Natural killer cell (primary cell): ENCODE measurements at regions not wholly inside any gene's neighbourhood (a gene's known extent, or its start where the extent isn't known, plus 50 kb on each side); places are given as distances from the start of the nearest gene placed in this dataset.

Experiments
- ATAC-seq, 3 donors: fragments of 150-1000 bp in 2 of 3; fragments of 200-7000 bp in 1 of 3; cut with Tn5 transposase; 1 replicate in 1 of 3; 2 replicates in 2 of 3; pipeline ENCODE4 v1.10.0; 2021; ENCODE audit warnings: mild to moderate bottlenecking in 2 of 3, moderate library complexity in 2 of 3
- DNase-seq, 2 donors: peaks; one replicate each; pipeline versions ENCODE4 v3.0.0 to v3.0.0-alpha.2; 2013 to 2021; ENCODE audit warnings: mixed read lengths in 1 of 2
- H3K27ac ChIP-seq: one replicate; pipeline ENCODE4 v1.5.1; 2013; ENCODE audit warnings: mild to moderate bottlenecking, low read length
- H3K27me3 ChIP-seq: one replicate; pipeline ENCODE4 v1.6.1; 2013; ENCODE audit warnings: low read length; ENCODE audit not compliant: control insufficient read depth, insufficient read depth
- H3K36me3 ChIP-seq: one replicate; pipeline ENCODE4 v1.6.1; 2013; ENCODE audit warnings: low read length; ENCODE audit not compliant: control insufficient read depth, insufficient read depth
- H3K4me1 ChIP-seq: one replicate; pipeline ENCODE4 v1.6.1; 2013; ENCODE audit warnings: low read length; ENCODE audit not compliant: control insufficient read depth, insufficient read depth
- H3K4me3 ChIP-seq: one replicate; pipeline ENCODE4 v1.5.1; 2013; ENCODE audit warnings: low read length
- H3K9me3 ChIP-seq: one replicate; pipeline ENCODE4 v1.6.1; 2013; ENCODE audit warnings: low read length; ENCODE audit not compliant: control insufficient read depth, insufficient read depth
- H3K27ac Mint-ChIP-seq, 2 donors: one replicate each; pipeline ENCODE4 v1.8.0; 2022; ENCODE audit warnings: mild to moderate bottlenecking in 2 of 2, mixed read lengths in 2 of 2, moderate library complexity in 1 of 2
- H3K27me3 Mint-ChIP-seq, 2 donors: one replicate each; pipeline ENCODE4 v1.8.0; 2022; ENCODE audit warnings: low read depth in 2 of 2, mixed read lengths in 2 of 2
- H3K36me3 Mint-ChIP-seq: one replicate; pipeline ENCODE4 v1.8.0; 2022; ENCODE audit warnings: mixed read lengths
- H3K4me1 Mint-ChIP-seq, 2 donors: one replicate each; pipeline ENCODE4 v1.8.0; 2022; ENCODE audit warnings: mixed read lengths in 2 of 2
- H3K4me3 Mint-ChIP-seq: one replicate; pipeline ENCODE4 v1.8.0; 2022; ENCODE audit warnings: mild to moderate bottlenecking, moderate library complexity, mixed read lengths
- H3K9me3 Mint-ChIP-seq, 2 donors: one replicate each; pipeline ENCODE4 v1.8.0; 2022; ENCODE audit warnings: mixed read lengths in 2 of 2
- WGBS: methylation state at CpG from one replicate; pipeline ENCODE4 v1.1.7; 2013; ENCODE audit warnings: missing lambda C conversion rate; ENCODE audit not compliant: insufficient coverage; 5-methylcytosine and 5-hydroxymethylcytosine counted together
- intact Hi-C: fragments of 100-400 bp; cut with micrococcal nuclease; formaldehyde crosslinking; loops from one replicate; pipeline ENCODE4 v1.14.2; 2022
- TF ChIP-seq, protein P1 (sequence below): fragments of 200-600 bp; IDR thresholded peaks from one replicate; pipeline ENCODE4 v1.8.0; 2022; ENCODE audit warnings: antibody characterized with exemption

- Histone ChIP-seq H3K4me3 (no peak overlapping the region), H3K4me1 (no peaks in the 10 kb centered on the region), H3K9me3 (no peaks in the 10 kb centered on the region), H3K27ac (no peak overlapping the region), H3K36me3 (no peaks in the 10 kb centered on the region), H3K27me3 (no peaks in the 10 kb centered on the region)
- 28% methylated on average over 8 of the region's 8 CpGs for WGBS
- H3K36me3 Mint-ChIP-seq, result no peaks in the 10 kb centered on the region
- no peaks in the 10 kb centered on the region for H3K9me3 Mint-ChIP-seq
- ATAC-seq (no peak), DNase-seq (no peak)
- intact Hi-C loops, result no loop called here
- TF ChIP-seq, protein P1, sequence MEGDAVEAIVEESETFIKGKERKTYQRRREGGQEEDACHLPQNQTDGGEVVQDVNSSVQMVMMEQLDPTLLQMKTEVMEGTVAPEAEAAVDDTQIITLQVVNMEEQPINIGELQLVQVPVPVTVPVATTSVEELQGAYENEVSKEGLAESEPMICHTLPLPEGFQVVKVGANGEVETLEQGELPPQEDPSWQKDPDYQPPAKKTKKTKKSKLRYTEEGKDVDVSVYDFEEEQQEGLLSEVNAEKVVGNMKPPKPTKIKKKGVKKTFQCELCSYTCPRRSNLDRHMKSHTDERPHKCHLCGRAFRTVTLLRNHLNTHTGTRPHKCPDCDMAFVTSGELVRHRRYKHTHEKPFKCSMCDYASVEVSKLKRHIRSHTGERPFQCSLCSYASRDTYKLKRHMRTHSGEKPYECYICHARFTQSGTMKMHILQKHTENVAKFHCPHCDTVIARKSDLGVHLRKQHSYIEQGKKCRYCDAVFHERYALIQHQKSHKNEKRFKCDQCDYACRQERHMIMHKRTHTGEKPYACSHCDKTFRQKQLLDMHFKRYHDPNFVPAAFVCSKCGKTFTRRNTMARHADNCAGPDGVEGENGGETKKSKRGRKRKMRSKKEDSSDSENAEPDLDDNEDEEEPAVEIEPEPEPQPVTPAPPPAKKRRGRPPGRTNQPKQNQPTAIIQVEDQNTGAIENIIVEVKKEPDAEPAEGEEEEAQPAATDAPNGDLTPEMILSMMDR, result no peak
- peaks cover 6 to 10% of the 10 kb centered on the region in 2 donors for H3K27me3 Mint-ChIP-seq
- H3K4me1 Mint-ChIP-seq, result no peaks in the 10 kb centered on the region
- no peak overlapping the region for H3K27ac Mint-ChIP-seq
- no peak overlapping the region for H3K4me3 Mint-ChIP-seq
Observed at GRCh38 chr2:216773072-216773471, 77.7 kb upstream of the IGFBP5 start.

DNA sequence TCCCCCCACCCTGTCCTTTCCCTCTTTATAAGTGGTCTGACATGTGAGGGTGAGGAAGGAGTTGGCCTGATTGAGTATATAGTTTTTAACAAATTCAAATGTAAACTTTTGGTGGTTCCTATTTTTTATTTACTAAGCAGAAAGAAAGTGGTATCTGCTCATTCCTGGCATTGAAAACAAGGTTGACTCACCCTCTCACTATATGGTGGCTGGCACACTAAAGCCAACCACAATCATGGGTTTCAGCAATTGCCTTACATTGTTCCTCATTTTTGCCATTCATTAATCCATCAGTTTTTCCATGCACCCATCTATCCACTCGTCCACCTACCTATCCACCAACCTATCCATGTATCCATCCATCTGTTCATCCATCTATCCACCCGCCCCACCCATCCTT is 75.4 kb upstream of the IGFBP5 start:
- no peaks in the 10 kb centered on the region for H3K36me3 Mint-ChIP-seq
- H3K4me3 ChIP-seq, result no peak overlapping the region
- intact Hi-C loops, result no loop called here
- H3K27ac ChIP-seq, result no peak overlapping the region
- 81% methylated on average over 2 of the region's 2 CpGs for WGBS
- no peak overlapping the region for H3K27ac Mint-ChIP-seq
- no peaks in the 10 kb centered on the region for H3K4me1 ChIP-seq
- H3K9me3 ChIP-seq, result no peaks in the 10 kb centered on the region
- no peaks in the 10 kb centered on the region for H3K27me3 ChIP-seq
- H3K27me3 Mint-ChIP-seq, result peaks cover 10 to 16% of the 10 kb centered on the region in 2 donors
- H3K4me1 Mint-ChIP-seq, result peaks cover 0 to 4% of the 10 kb centered on the region in 2 donors
- H3K36me3 ChIP-seq, result no peaks in the 10 kb centered on the region
- no peak for ATAC-seq
- no peaks in the 10 kb centered on the region for H3K9me3 Mint-ChIP-seq
- DNase-seq, result no peak
- no peak overlapping the region for H3K4me3 Mint-ChIP-seq
- TF ChIP-seq, protein P1, result no peak

DNA sequence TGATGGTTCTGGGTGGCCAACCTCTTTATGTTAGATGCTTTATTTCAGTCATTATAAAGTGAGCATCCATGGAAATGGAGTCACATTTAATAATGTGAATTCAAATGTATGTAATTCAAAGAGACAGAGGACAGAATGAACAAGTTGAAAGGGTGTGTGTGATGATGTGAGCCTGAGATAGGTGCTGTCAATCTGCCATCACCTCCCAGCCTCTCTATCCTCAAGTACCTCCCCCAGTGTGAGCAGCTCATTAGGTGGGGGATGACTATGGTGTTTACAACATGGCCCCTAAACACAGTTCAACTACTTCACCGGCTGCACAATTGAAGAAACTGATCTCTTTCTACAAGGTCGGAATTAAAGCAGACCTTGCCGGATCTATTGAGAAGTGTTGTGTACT is 74.7 kb upstream of the IGFBP5 start:
- H3K4me1 ChIP-seq, result no peaks in the 10 kb centered on the region
- no peaks in the 10 kb centered on the region for H3K36me3 Mint-ChIP-seq
- H3K9me3 ChIP-seq, result no peaks in the 10 kb centered on the region
- no peak for ATAC-seq
- no peak overlapping the region for H3K4me3 ChIP-seq
- H3K27ac ChIP-seq, result no peak overlapping the region
- H3K4me1 Mint-ChIP-seq, result peaks cover 0 to 6% of the 10 kb centered on the region in 2 donors
- TF ChIP-seq, protein P1, result no peak
- no peak overlapping the region for H3K27ac Mint-ChIP-seq
- H3K4me3 Mint-ChIP-seq, result no peak overlapping the region
- no peaks in the 10 kb centered on the region for H3K27me3 ChIP-seq
- intact Hi-C loops, result no loop called here
- H3K36me3 ChIP-seq, result no peaks in the 10 kb centered on the region
- 50% methylated on average over 2 of the region's 3 CpGs for WGBS
- H3K9me3 Mint-ChIP-seq, result no peaks in the 10 kb centered on the region
- peaks cover 16% of the 10 kb centered on the region in 2 donors for H3K27me3 Mint-ChIP-seq
- DNase-seq, result no peak

DNA sequence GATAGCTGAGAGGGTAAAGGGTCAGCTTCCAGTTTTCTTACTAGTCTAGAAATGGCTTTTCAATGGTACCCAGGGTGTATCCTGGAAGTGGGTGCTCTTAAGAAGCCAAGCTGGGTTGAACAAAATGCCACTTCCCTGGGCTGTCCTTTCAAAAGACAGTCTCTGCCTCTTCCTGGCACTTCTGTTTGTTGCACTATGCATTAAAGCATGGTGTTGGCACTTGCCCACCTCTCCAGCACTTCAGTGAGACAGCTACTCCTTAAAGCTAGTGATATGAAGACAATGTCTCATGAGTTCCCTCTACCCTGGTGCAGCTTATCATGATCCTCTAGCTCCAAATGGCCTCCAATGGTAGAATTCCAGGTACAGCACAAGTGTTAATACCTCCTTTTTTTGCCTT is 74.3 kb upstream of the IGFBP5 start:
- intact Hi-C loops, result no loop called here
- Histone ChIP-seq H3K4me3 (no peak overlapping the region), H3K27ac (no peak overlapping the region), H3K27me3 (no peaks in the 10 kb centered on the region), H3K4me1 (no peaks in the 10 kb centered on the region), H3K9me3 (no peaks in the 10 kb centered on the region), H3K36me3 (no peaks in the 10 kb centered on the region)
- H3K4me3 Mint-ChIP-seq, result no peak overlapping the region
- H3K4me1 Mint-ChIP-seq, result peaks cover 0 to 6% of the 10 kb centered on the region in 2 donors
- TF ChIP-seq, protein P1, result no peak
- H3K27me3 Mint-ChIP-seq, result peaks cover 18% of the 10 kb centered on the region in 2 donors
- ATAC-seq (no peak), DNase-seq (no peak)
- no peak overlapping the region for H3K27ac Mint-ChIP-seq
- no peaks in the 10 kb centered on the region for H3K36me3 Mint-ChIP-seq
- no peaks in the 10 kb centered on the region for H3K9me3 Mint-ChIP-seq
